SK-MEL-5 (cell line): ENCODE measurements at regions not wholly inside any gene's neighbourhood (a gene's known extent, or its start where the extent isn't known, plus 50 kb on each side); places are given as distances from the start of the nearest gene placed in this dataset.
"Not testable (repeated sequence)": the region's sequence is repeated elsewhere in the genome, so short reads cannot be mapped to it uniquely, and the experiment has no call there.

Experiments used
- DNase-seq: peaks from one replicate; pipeline ENCODE4 v3.0.0-alpha.2; 2016; ENCODE audit warnings: low read depth, low spot score
- in situ Hi-C: cut with HindIII; loops from 2 replicates; pipeline ENCODE4 v1.10.0; 2016; ENCODE audit warnings: low sequenced_read_pairs, high pct_unique_total_duplicates, low pct_unique_long_range_greater_than_20kb

DNA sequence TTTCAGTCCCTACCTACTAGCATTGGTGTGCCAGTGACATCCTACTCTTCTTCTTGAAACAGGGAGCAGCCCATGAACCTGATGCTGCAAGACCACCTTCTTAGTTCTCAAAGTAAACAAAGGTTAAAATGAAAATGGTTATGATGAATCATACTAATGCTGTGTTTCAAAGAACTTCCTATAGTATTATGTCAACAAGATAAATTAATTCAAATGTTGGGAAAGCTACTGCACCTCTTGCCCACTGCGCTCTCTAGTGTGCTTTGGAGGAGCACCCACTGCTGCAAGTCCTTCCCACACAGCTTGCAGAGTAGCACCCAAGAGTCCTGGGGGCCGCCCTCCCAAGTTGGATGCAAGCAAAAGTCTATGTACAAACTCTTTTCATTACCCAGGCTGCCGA, 81.1 kb downstream of the CD200R1L start:
- in situ Hi-C loops, result no loop called here
- no peak for DNase-seq

DNA sequence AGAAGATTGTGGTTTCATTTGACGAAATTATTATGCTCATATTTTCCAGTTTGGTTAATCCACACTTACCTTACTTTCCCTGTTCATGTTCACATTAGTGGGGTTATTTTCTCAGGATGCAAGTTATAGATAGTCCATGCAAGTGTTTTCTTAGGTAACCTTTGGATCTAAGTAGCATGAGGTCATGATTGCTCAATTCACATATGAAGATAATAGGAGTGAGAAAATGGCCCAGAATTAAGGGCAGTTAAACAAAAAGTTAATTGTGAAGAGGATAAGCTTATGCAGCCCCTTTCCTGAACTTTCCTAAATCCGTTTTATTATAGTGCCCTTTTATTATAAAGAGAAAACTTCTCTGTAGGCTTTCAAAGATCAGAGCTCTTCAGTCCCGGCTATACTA, 83.4 kb downstream of the CD200R1L start:
- in situ Hi-C loops, result no loop called here
- DNase-seq, result no peak

DNA sequence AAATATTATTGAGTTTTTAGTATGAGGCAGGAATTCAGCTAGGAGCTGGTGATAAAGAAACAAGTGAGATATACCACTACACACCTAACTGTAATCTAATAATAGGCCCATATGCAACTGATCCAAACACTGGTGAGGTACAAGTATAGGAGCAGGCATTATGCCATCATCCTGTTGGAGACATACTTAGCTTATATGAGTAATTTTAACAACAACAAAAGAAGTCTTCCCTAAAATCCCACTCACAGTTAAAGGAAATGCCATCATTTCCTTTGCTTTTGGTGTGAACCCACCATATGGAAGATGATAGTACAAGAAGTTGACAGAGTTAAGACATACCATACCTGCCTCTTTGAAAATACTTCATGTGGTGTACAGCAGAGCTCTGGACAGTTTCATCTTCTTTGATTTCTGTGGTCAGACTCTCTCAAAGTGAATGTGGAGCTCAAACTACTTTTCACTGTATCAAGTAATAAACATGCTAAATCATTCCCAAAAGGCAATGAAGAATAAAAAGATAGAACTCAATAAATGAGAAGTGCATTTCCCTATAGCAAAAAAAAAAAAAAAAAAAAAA, 85.5 kb downstream of the CD200R1L start:
- DNase-seq, result no peak
- in situ Hi-C loops, result no loop called here

DNA sequence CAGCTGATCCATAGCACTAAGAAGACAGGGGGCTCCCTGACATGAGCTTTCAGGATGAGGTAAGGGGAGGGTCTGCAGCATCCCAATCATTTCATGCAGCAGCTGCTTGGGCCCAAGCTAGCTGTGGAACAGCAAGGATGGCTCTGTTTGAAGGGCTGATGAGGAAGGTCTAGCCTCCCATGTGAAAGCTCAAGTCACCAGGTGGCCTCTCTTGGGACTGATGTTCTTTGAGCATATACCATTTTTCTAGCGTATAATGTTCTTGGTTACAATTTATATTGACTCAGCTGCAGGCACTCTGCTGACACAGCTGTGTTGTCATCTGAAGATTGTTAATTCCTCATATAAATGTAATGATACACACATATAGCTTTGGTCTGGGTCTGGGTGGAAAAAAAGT, 87.0 kb downstream of the CD200R1L start:
- no peak for DNase-seq
- in situ Hi-C loops, result no loop called here

DNA sequence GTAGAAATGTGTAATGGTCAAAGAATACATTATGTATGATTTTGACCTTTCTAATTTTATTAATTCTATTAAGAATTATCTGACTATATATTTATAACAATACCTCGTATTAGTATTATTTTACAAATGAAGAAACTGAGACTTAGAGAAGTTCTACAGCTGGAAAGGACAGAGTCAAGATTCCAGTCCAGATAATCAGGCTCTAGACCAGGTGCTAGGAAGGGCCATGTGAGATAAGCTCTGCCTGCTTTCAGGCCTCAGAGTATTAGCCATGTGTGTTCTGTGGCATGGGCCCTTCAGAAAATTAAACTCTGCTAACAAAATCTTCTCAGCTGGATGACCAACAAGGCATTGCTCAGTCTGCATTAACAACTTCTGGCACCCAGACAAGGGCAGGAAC, 87.5 kb downstream of the CD200R1L start:
- in situ Hi-C loops, result no loop called here
- no peak for DNase-seq

DNA sequence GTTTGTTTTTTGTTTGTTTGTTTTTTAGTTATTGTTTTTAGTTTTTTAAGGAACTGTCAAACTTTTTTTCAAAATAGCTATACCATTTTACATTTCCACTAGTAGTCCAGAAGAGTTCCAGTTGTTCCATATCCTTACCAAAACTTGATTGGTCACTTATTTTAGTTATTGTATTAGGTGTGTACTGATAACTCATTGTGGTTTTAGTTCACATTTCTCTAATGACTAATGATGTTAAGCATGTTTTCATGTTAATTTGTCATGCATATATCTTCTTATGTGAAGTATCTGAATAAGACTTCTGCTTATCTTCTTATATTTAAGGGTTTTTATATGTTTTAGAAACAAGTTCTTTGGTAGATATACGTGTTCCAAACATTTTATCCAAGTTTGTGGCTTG, 89.5 kb downstream of the CD200R1L start:
- in situ Hi-C loops, result no loop called here
- DNase-seq, result no peak

DNA sequence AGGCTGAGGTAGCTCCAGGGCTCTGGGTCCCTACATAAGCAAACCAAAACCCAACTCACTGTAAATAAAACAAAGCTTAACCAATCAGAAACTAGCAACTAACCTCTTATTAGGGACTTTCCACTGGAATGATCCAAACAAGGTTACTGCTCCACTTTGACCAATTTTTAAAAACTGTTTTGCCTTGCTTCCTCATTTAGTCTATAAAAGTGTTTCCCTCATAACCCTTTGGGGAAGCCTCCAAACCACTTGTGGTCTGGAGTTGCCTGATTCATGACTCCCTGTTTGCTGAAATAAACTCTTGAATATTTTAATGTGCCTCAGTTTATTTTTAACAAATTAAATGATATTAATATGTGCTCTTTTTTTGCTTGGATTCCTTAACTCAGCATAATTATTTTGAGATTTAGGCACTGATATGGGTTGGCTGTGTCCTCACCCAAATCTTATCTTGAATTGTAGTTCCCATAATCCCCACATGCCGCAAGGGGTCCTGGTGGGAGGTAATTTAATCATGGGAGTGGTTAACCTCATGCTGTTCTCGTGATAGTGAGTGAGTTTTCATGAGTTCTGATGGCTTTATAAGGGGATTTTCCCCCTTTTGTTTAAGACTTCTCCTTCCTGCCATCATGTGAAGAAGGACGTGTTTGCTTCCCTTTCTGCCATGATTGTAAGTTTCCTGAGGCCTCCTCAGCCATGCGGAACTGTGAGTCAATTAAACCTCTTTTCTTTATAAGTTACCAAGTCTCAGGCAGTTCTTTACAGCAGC, 90.6 kb downstream of the CD200R1L start:
- DNase-seq, result no peak
- in situ Hi-C loops, result no loop called here

DNA sequence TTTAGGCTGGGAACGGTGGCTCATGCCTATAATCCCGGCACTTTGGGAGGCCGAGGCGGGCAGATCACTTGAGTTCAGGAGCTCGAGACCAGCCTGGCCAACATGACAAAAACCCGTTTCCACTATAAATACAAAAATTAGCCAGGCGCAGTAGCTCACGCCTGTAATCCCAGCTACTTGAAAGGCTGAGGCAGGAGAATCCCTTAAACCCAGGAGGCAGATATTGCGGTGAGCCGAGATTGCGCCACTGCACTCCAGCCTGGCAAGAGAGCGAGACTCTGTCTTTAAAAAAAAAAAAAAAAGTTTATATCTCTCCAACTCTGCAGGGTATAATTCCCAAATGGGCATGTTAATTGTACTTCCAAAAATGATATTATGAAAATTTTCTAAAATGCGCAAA, 91.6 kb downstream of the CD200R1L start:
- in situ Hi-C loops, DNase-seq: not testable (repeated sequence)

DNA sequence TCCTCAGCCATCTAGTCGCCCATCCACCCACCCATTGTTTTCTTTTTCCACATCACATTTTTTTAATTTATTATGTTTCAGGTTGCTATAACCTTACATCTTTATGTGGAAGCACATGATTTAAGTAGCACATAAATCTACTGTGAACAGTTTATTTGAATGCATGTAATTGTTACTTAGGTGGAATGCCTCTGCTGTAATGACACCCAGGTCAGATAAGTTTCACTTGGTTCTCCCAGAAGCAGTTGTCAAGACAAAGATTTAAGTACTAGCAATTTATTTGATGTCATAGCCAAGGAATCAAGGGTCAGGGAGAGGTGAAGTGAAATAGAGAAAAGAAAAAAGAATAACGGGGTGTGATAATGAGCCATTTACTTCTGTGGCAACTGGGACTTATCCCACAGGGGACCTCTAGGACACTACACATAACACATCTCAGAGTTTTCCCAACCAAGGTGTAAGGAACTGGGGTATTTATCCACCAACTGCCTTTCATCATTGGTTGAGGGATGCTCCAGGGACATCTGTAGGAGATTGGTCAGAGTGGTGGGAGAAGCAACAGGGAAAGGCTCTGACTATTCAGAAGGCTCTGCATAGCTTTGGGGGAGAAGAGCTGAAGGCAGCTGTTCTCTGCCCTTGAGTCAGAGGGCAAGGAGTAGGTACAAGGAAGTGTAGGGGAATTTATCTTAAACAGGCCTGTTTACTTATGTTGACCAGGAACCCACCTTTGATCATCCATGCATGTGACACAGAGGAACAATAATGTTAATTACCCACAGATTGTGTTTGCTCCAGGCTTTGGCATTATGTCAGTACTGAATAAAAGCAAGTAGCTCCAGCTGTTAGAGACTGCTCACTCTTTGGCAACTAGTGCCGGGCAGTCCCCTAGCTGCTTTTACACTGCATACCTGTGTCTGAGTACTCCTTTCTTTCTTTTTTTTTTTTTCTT, 94.8 kb downstream of the CD200R1L start:
- DNase-seq, result no peak
- in situ Hi-C loops, result no loop called here

DNA sequence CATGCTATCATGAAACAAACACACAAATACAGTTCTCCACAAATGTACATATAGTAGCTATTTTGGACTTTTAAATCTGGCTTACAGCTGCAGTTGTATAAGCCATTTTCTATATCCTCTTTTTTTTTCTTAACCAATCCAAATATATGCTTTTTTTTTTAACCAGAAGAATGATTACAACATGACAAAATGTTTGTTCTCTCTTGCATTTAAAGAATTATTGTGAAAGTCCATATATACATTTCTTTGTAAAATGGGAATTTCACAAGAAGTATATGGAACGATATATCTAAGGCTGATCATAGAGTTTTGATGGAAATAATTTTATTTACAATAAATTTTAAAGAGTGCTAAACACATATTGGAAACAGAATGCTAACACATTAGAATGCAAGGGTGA, 95.6 kb downstream of the CD200R1L start:
- DNase-seq, result no peak
- in situ Hi-C loops, result no loop called here

DNA sequence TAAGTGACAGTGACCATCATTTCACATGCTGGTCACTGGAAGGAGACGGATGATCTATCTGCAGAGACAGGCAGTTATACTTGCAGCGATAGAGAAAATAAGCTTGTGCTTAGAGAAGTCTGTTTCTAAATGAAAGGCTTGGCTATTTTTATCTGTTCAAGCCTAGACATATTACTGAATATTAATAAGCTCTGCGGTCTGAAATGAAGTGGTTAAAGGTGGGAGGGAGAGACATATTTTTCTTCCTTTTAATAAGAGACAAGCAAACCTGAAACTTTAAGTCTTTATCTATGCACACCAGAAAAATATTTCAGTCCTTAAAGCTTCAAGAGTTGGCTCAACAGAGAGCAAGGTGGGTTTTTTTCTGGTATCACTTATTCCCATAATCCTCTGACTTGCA, 99.0 kb downstream of the CD200R1L start:
- DNase-seq, result no peak
- in situ Hi-C loops, result no loop called here

DNA sequence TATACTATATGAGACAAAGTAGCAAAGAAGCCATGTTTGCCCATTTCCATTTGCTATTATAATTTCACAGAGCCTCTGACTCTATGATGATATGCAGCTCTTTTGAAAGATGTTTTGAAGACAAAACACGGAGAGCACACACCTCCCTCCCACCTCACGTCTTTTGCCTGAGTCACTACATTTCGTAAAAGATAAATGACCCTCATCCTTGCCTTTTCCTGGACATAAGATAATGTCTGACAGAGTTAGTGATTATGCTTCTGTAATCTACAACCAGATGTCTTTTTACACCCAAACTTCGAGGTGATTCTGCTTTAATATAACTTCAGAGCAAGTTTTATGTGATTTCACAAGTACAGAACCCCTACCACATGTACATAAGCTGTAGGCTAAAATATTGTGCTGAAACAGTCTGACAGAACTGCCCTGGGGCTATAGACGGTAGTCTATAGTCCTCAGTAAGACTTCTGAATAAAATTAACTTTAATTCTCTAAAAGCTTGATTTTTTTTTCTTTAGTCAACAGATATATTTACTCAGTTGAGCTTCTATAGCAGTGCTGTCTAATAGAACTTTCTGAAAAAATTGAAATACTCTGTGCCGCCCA, 99.9 kb downstream of the CD200R1L start:
- DNase-seq, result no peak
- in situ Hi-C loops, result no loop called here

DNA sequence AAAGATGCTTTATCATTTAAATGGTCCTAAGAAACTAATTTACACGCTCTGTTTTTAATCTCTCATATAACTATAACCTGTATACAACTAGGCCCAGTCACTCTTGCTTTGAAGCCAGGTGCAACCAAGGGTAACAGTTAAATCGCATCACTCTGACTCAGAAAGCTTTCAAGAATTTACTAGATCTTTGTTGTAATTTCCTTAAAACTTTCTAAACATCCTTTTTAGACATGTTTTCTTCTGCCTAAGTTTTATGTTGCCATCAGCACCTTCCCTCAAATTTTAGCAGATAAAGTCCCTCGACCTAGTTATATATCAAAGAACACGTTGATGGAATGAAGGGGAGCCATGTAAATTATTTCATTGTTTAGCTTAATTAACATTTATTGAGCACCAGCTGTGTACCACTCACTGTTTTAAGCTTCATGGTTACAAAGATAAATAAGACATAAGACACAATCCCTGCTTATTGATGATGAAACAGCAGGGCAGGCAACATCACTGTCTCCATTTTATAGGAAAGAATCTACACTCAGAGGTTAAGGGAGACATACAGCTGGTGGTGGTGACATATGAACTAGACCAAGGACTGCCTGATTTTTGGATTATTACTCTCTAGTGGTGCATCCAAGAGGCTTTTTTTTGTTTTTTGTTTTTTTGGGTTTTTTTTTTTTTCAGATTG, 101.0 kb downstream of the CD200R1L start:
- in situ Hi-C loops, result no loop called here
- DNase-seq, result no peak

DNA sequence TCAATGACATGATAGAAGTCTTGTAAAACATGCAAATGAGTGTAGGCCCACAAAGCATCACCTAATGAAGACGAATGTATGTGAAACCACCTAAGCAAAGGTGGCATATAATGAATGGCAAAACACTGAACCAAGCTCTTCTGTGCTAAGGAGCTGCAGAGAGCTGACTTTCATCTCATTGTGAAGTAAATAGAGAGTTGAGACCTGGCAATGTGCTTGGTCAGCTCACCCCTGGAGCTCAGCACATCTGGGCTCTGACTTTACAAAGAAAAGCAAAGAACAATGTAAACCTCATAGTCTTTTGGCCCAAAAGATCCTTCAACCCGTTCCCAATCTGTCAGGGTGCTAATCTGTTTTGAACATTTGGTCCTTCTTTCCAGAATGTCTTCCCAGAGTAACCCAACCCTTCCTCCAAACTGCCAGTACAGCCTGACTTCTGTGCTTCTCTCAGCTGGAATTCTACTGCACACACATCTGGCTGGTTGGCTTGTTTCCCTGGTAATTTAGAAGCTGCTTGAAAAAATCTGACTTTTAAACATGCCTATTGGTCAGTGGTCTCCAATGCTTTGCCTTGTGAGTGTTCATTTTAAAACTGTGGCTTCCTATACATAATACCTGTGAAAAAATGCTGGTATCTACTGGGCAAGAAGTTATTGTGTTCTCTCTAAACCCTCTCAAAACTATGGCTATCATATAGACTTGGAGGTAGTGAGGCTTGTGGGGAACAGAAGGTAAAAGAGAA, 101.7 kb downstream of the CD200R1L start:
- in situ Hi-C loops, result no loop called here
- DNase-seq, result no peak

DNA sequence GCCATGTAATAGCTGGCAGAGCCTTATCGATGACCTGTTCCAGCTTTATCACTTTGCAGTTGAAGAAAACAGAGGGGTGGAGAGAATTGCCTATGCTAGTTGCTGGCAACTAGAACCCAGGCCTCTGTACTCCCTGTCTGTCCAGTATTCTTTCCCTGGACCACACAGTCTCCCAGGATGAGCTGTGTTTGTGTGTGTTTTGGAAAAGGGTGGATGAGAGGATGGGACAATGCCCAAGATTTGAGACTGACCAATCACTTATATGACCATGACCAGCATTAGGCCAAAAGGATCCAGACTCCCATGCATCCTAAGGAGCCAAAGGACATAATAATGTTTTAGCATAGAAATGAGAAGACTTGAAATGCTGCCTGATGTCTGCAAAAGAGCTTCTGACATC, 102.6 kb downstream of the CD200R1L start:
- DNase-seq, result no peak
- in situ Hi-C loops, result no loop called here

DNA sequence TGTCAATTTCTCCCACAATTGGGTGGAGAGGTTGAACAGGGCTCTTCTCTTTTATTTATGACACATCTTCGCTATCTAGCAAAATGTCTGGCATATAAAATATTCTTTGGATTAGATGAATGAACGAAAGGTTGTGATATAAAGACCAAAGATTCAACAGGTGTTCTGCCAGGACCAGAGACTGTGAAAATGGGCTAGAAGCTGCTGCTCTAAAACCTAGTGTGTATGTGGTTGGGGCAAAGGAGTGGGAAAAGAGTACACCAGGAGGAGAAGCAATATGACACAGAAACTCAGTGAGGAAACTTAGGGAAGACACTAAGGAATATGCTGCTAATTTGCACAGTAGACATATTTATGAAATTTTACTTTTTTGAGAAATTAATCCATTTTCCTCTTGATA, 102.0 kb upstream of the CCDC80 start:
- no peak for DNase-seq
- in situ Hi-C loops, result no loop called here

DNA sequence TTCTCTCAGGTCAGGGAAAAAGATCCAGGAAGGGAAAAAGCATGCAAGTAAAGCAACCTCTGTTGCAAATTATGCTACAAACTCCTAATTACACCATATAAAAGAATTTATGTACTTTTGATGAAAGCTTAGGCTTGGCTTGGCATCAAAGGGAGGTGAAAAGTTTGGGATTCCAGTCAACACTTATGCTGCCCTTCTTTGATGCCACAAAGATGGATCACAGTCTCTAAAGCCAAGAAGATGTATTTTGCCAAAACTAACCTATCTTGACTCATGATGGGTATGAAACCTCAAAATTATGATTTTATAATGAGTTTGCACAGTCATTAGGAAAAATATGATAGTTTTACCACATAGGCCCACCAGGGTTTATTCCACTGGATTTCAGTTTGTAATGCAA, 101.0 kb upstream of the CCDC80 start:
- no peak for DNase-seq
- in situ Hi-C loops, result no loop called here
